T follicular helper cell (primary cell): ENCODE measurements at regions not wholly inside any gene's neighbourhood (a gene's known extent, or its start where the extent isn't known, plus 50 kb on each side); places are given as distances from the start of the nearest gene placed in this dataset.
"Not testable (repeated sequence)": the region's sequence is repeated elsewhere in the genome, so short reads cannot be mapped to it uniquely, and the experiment has no call there.

Experiments used
- DNase-seq: peaks from one replicate; pipeline ENCODE4 v3.0.0-alpha.2; 2020; ENCODE audit warnings: low read depth

- DNase-seq, result no peak
These were observed 1840.1 kb upstream of the RAG2 start for GRCh38 chr11:38438091-38438490.

GRCh38 chr11:38425578-38425977, 1827.5 kb upstream of the RAG2 start:
- no peak for DNase-seq

- no peak for DNase-seq
These were observed 1825.0 kb upstream of the RAG2 start for GRCh38 chr11:38423042-38423441.

- DNase-seq, result no peak
These were observed 1818.1 kb upstream of the RAG2 start for GRCh38 chr11:38416141-38416540.

GRCh38 chr11:38411149-38411548, 1813.1 kb upstream of the RAG2 start:
- no peak for DNase-seq

GRCh38 chr11:38402063-38402462, 1804.0 kb upstream of the RAG2 start:
- no peak for DNase-seq

- no peak for DNase-seq
These were observed 1794.1 kb upstream of the RAG2 start for GRCh38 chr11:38392176-38392575.

- no peak for DNase-seq
These were observed 1786.5 kb upstream of the RAG2 start for GRCh38 chr11:38384568-38384967.

GRCh38 chr11:38365274-38365673, 1767.2 kb upstream of the RAG2 start:
- no peak for DNase-seq

GRCh38 chr11:38356255-38356654, 1758.2 kb upstream of the RAG2 start:
- no peak for DNase-seq

- no peak for DNase-seq
These were observed 1747.2 kb upstream of the RAG2 start for GRCh38 chr11:38345286-38345685.

- not testable (repeated sequence) for DNase-seq
These were observed 1743.6 kb upstream of the RAG2 start for GRCh38 chr11:38341612-38342011.

GRCh38 chr11:38339835-38340440, 1741.9 kb upstream of the RAG2 start:
- DNase-seq, result no peak

- DNase-seq, result not testable (repeated sequence)
These were observed 1740.0 kb upstream of the RAG2 start for GRCh38 chr11:38338022-38338421.

- no peak for DNase-seq
These were observed 1734.0 kb upstream of the RAG2 start for GRCh38 chr11:38332046-38332445.

GRCh38 chr11:38330578-38330977, 1732.5 kb upstream of the RAG2 start:
- DNase-seq, result no peak

- no peak for DNase-seq
These were observed 1726.1 kb upstream of the RAG2 start for GRCh38 chr11:38323961-38324761.

- no peak for DNase-seq
These were observed 1717.1 kb upstream of the RAG2 start for GRCh38 chr11:38315151-38315550.

- DNase-seq, result no peak
These were observed 1709.4 kb upstream of the RAG2 start for GRCh38 chr11:38307455-38307854.

GRCh38 chr11:38305682-38306081, 1707.6 kb upstream of the RAG2 start:
- no peak for DNase-seq

- DNase-seq, result no peak
These were observed 1706.9 kb upstream of the RAG2 start for GRCh38 chr11:38304926-38305325.

- DNase-seq, result no peak
These were observed 1704.5 kb upstream of the RAG2 start for GRCh38 chr11:38302564-38302963.

- DNase-seq, result no peak
These were observed 1702.5 kb upstream of the RAG2 start for GRCh38 chr11:38300570-38300969.
